H9 (cell line): ENCODE measurements at regions not wholly inside any gene's neighbourhood (a gene's known extent, or its start where the extent isn't known, plus 50 kb on each side); places are given as distances from the start of the nearest gene placed in this dataset.

Experiments
- DNase-seq: peaks from one replicate; pipeline ENCODE4 v3.0.0-alpha.2; 2017
- H2AFZ ChIP-seq: one replicate; pipeline ENCODE4 v1.6.1; 2013; ENCODE audit warnings: mild to moderate bottlenecking, low read length, control low read depth, moderate library complexity
- H2AK5ac ChIP-seq: 2 replicates; pipeline ENCODE4 v1.6.1; 2013; ENCODE audit warnings: low read length, control low read depth, mixed read lengths; ENCODE audit not compliant: insufficient read length
- H2BK120ac ChIP-seq: one replicate; pipeline ENCODE4 v1.6.1; 2013; ENCODE audit warnings: low read depth, mild to moderate bottlenecking, low read length, control low read depth, inconsistent platforms; ENCODE audit not compliant: poor library complexity, severe bottlenecking
- H2BK12ac ChIP-seq: 2 replicates; pipeline ENCODE4 v1.6.1; 2013; ENCODE audit warnings: low read length, control low read depth, mixed read lengths, low read depth; ENCODE audit not compliant: insufficient read length
- H2BK15ac ChIP-seq: 2 replicates; pipeline ENCODE4 v1.6.1; 2013; ENCODE audit warnings: low read depth, low read length, control low read depth
- H2BK20ac ChIP-seq: one replicate; pipeline ENCODE4 v1.6.1; 2013; ENCODE audit warnings: low read depth, mild to moderate bottlenecking, low read length, control low read depth, inconsistent platforms; ENCODE audit not compliant: poor library complexity, severe bottlenecking
- H2BK5ac ChIP-seq: 2 replicates; pipeline ENCODE4 v1.6.1; 2013; ENCODE audit warnings: low read length, control low read depth, mixed read lengths; ENCODE audit not compliant: insufficient read length
- H3K14ac ChIP-seq: 2 replicates; pipeline ENCODE4 v1.6.1; 2013; ENCODE audit warnings: low read length, control low read depth; ENCODE audit not compliant: insufficient read depth
- H3K18ac ChIP-seq: 2 replicates; pipeline ENCODE4 v1.6.1; 2013; ENCODE audit warnings: low read depth, mild to moderate bottlenecking, mixed read lengths, low read length, control low read depth; ENCODE audit not compliant: insufficient read length
- H3K23ac ChIP-seq: 2 replicates; pipeline ENCODE4 v1.6.1; 2013; ENCODE audit warnings: low read length, control low read depth, mixed read lengths, low read depth; ENCODE audit not compliant: insufficient read length
- H3K23me2 ChIP-seq: 2 replicates; pipeline ENCODE4 v1.6.1; 2013; ENCODE audit warnings: low read depth, mild to moderate bottlenecking, mixed read lengths, low read length, control low read depth; ENCODE audit not compliant: insufficient read length, poor library complexity, severe bottlenecking
- H3K27ac ChIP-seq: 2 replicates; pipeline ENCODE4 v1.5.1; 2013; ENCODE audit warnings: low read length, control low read depth, mixed read lengths, low read depth; ENCODE audit not compliant: insufficient read length
- H3K27me3 ChIP-seq: 2 replicates; pipeline ENCODE4 v1.6.1; 2013; ENCODE audit warnings: low read length, control low read depth, inconsistent platforms; ENCODE audit not compliant: insufficient read depth
- H3K4ac ChIP-seq: 2 replicates; pipeline ENCODE4 v1.6.1; 2013; ENCODE audit warnings: low read depth, mild to moderate bottlenecking, control low read depth, inconsistent platforms, low read length, moderate library complexity
- H3K4me1 ChIP-seq: 2 replicates; pipeline ENCODE4 v1.6.1; 2013; ENCODE audit warnings: low read length, control low read depth, inconsistent platforms; ENCODE audit not compliant: insufficient read depth
- H3K4me2 ChIP-seq: 2 replicates; pipeline ENCODE4 v1.6.1; 2013; ENCODE audit warnings: low read length, control low read depth, mixed read lengths; ENCODE audit not compliant: insufficient read length, insufficient read depth
- H3K56ac ChIP-seq: 2 replicates; pipeline ENCODE4 v1.6.1; 2013; ENCODE audit warnings: low read depth, mild to moderate bottlenecking, mixed read lengths, low read length, control low read depth; ENCODE audit not compliant: insufficient read length
- H3K79me1 ChIP-seq: 2 replicates; pipeline ENCODE4 v1.6.1; 2013; ENCODE audit warnings: low read depth, mild to moderate bottlenecking, moderate library complexity, low read length, control low read depth, inconsistent platforms; ENCODE audit not compliant: insufficient read depth, poor library complexity, severe bottlenecking
- H3K79me2 ChIP-seq: 2 replicates; pipeline ENCODE4 v1.6.1; 2013; ENCODE audit warnings: low read length, control low read depth, inconsistent platforms; ENCODE audit not compliant: insufficient read depth
- H3K9ac ChIP-seq: 2 replicates; pipeline ENCODE4 v1.6.1; 2013; ENCODE audit warnings: low read length, control low read depth, mixed read lengths; ENCODE audit not compliant: insufficient read length; ENCODE audit errors: extremely low read depth
- H3K9me3 ChIP-seq: one replicate; pipeline ENCODE4 v1.6.1; 2013; ENCODE audit warnings: low read depth, low read length, inconsistent platforms; ENCODE audit not compliant: control insufficient read depth
- H3T11ph ChIP-seq: one replicate; pipeline ENCODE4 v1.6.1; 2013; ENCODE audit warnings: mild to moderate bottlenecking, low read length, control low read depth, inconsistent platforms
- H4K20me1 ChIP-seq: one replicate; pipeline ENCODE4 v1.6.1; 2013; ENCODE audit not compliant: control insufficient read depth, insufficient read length, insufficient read depth
- H4K5ac ChIP-seq: 2 replicates; pipeline ENCODE4 v1.6.1; 2013; ENCODE audit warnings: low read depth, mild to moderate bottlenecking, mixed read lengths, low read length, control low read depth; ENCODE audit not compliant: insufficient read length
- H4K8ac ChIP-seq: replicated peaks from 2 replicates; pipeline ENCODE4 v1.6.1; 2013; ENCODE audit warnings: low read length, control low read depth, mixed read lengths, low read depth; ENCODE audit not compliant: insufficient read length
- H4K91ac ChIP-seq: 2 replicates; pipeline ENCODE4 v1.6.1; 2013; ENCODE audit warnings: low read depth, mild to moderate bottlenecking, moderate library complexity, mixed read lengths, low read length, control low read depth; ENCODE audit not compliant: insufficient read length
- H3K27ac Mint-ChIP-seq, 3 experiments: 2 replicates in 2 of 3; 3 replicates in 1 of 3; pipeline ENCODE4 v1.8.0; 2020 to 2021; ENCODE audit warnings: mixed read lengths in 3 of 3, mild to moderate bottlenecking in 1 of 3, moderate library complexity in 1 of 3
- H3K27me3 Mint-ChIP-seq: 2 replicates; pipeline ENCODE4 v1.8.0; 2021; ENCODE audit warnings: low read depth, mild to moderate bottlenecking, moderate library complexity, mixed read lengths
- H3K36me3 Mint-ChIP-seq, 3 experiments: 2 replicates in 2 of 3; 3 replicates in 1 of 3; pipeline ENCODE4 v1.8.0; 2020 to 2021; ENCODE audit warnings: low read depth in 3 of 3, mixed read lengths in 3 of 3; ENCODE audit not compliant: insufficient read depth in 1 of 3
- H3K4me1 Mint-ChIP-seq, 2 experiments: 2 replicates each; pipeline ENCODE4 v1.8.0; 2020; ENCODE audit warnings: mixed read lengths in 2 of 2
- H3K4me3 Mint-ChIP-seq, 2 experiments: 2 replicates in 1 of 2; 3 replicates in 1 of 2; pipeline ENCODE4 v1.8.0; 2020 to 2021; ENCODE audit warnings: mild to moderate bottlenecking in 2 of 2, mixed read lengths in 2 of 2, moderate library complexity in 1 of 2
- H3K9me3 Mint-ChIP-seq, 2 experiments: 2 replicates in 1 of 2; 3 replicates in 1 of 2; pipeline ENCODE4 v1.8.0; 2020; ENCODE audit warnings: mild to moderate bottlenecking in 2 of 2, mixed read lengths in 2 of 2, moderate library complexity in 1 of 2
- WGBS: extraction: QIAGEN DNeasy Blood & Tissue Kit; methylation state at CpG from one replicate; pipeline ENCODE4 v1.1.7; 2013; ENCODE audit warnings: missing lambda C conversion rate, low lambda C conversion rate, mixed read lengths; ENCODE audit not compliant: insufficient read length; ENCODE audit errors: extremely low coverage; 5-methylcytosine and 5-hydroxymethylcytosine counted together
- TF ChIP-seq, protein P1 (sequence below): fragments of 200-600 bp; sonication (generic); conservative IDR thresholded peaks from 3 replicates; pipeline ENCODE4 v1.8.0; 2021; ENCODE audit warnings: antibody characterized with exemption, mild to moderate bottlenecking

DNA sequence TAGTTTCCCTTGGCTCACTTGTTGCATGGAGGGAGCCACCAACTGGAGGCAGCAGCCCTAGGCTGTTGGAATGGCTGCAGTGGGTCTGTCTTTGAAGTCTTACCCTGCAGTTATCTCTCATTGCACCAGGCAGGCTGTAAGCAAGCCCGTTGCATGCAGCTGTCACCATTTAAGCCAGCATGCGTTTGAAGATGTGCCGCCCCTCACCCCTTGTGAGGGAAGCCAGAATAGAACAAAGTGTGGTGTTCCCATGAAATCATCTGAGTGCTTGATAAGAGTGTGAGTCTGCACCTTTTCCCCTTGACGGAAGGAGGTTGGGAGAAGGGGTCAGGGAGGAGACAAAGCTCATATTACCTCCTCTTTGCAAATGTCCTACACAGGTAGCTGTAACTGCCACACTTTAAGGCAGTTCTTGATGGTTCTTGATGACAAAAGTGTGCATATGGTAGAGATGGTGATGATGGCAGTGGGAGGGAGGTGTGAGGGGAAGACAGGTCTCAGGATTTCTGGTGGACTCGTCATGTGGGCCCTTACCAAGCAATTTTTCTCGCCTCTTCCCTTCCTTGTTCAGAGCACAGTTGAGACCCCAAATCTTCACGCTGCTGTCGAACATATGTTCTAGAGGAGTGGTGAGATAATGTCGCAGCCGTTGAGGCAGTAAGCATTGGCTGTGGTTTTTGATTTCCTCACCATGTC is 191.4 kb upstream of the LEF1 start:
- Mint-ChIP-seq H3K4me1 (peaks cover 15 to 16% of the 10 kb centered on the region in 2 experiments; a peak in 3 of 4 replicates), H3K27ac (no peak overlapping the region), H3K27me3 (peaks cover 3% of the 10 kb centered on the region; the same call in 1 of the 2 replicates), H3K9me3 (no peaks in the 10 kb centered on the region), H3K36me3 (no peaks in the 10 kb centered on the region), H3K4me3 (no peak overlapping the region)
- Histone ChIP-seq H3K4me1 (no peaks in the 10 kb centered on the region; the same call in 1 of the 2 replicates), H3K56ac (no peak overlapping the region), H3K4me2 (no peak overlapping the region), H2AK5ac (no peak overlapping the region), H3K79me1 (no peaks in the 10 kb centered on the region), H4K5ac (no peak overlapping the region), H2AFZ (no peak overlapping the region), H3K23me2 (no peaks in the 10 kb centered on the region), H2BK15ac (no peak overlapping the region), H2BK12ac (no peak overlapping the region), H4K8ac (no peak overlapping the region), H3K9ac (no peak overlapping the region), H2BK20ac (no peak overlapping the region), H3K27me3 (no peaks in the 10 kb centered on the region), H2BK120ac (no peak overlapping the region), H3K18ac (no peak overlapping the region), H3T11ph (no peak overlapping the region), H4K20me1 (no peaks in the 10 kb centered on the region), H3K79me2 (no peaks in the 10 kb centered on the region), H3K23ac (no peak overlapping the region), H3K14ac (no peak overlapping the region), H4K91ac (no peak overlapping the region), H3K9me3 (no peaks in the 10 kb centered on the region), H3K4ac (no peak overlapping the region), H3K27ac (no peak overlapping the region), H2BK5ac (no peak overlapping the region)
- no CpG with 5 or more reads among the region's 10 CpGs for WGBS
- TF ChIP-seq, protein P1, sequence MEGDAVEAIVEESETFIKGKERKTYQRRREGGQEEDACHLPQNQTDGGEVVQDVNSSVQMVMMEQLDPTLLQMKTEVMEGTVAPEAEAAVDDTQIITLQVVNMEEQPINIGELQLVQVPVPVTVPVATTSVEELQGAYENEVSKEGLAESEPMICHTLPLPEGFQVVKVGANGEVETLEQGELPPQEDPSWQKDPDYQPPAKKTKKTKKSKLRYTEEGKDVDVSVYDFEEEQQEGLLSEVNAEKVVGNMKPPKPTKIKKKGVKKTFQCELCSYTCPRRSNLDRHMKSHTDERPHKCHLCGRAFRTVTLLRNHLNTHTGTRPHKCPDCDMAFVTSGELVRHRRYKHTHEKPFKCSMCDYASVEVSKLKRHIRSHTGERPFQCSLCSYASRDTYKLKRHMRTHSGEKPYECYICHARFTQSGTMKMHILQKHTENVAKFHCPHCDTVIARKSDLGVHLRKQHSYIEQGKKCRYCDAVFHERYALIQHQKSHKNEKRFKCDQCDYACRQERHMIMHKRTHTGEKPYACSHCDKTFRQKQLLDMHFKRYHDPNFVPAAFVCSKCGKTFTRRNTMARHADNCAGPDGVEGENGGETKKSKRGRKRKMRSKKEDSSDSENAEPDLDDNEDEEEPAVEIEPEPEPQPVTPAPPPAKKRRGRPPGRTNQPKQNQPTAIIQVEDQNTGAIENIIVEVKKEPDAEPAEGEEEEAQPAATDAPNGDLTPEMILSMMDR, result no peak
- no peak for DNase-seq
